ENCODE measurements at regions not wholly inside any gene's neighbourhood (a gene's known extent, or its start where the extent isn't known, plus 50 kb on each side); places are given as distances from the start of the nearest gene placed in this dataset.

DNA sequence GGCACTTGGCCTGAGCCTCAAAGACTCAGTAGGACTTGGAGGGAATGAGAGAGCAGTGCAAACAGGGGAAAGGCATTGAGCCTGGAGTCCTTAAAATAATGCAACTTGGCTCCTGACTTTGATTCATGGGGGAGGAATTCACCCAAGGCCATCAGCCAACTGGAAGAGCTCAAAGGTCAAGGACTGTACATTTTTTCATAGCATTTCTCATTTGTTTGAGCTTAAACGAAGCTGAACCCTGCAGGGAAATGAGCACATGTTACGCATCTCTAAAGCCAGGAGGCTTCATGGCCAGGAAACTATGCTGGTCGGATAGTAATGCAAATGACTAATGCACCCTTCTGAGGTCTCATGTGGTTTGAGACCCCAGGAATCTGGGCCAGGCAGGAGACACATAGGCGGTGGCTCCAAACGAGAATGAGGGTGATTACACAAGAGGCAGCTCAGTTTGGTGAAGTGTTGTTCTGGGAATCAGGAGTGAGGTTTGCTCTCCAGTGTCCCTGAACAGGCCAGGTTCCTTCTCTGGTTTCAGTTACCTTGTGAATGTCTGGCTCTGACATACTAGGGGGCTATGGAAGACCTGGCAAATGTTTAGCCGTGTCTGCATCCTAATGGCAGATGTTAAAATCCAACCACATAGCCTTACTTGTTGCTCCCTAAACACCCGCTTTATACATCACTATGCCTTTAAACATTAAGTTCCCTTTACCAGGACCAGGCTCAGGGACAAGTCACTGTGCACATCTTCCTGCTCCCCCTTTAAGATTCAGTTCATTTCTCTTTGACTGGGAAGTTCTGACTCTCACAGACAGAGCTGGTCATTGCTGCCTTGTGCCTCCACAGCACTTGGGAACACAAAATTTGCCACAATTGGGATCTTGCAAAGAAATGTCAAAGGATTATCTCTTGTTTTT is 503.9 kb upstream of the USP24 start:
- peak; percentile 97 for DNase-seq (ENCODE audit: low read depth, low spot score)

- no peak for DNase-seq (ENCODE audit: low read depth, low spot score)
Measured at GRCh38 chr1:55717111-55717510, 501.9 kb upstream of the USP24 start.

DNA sequence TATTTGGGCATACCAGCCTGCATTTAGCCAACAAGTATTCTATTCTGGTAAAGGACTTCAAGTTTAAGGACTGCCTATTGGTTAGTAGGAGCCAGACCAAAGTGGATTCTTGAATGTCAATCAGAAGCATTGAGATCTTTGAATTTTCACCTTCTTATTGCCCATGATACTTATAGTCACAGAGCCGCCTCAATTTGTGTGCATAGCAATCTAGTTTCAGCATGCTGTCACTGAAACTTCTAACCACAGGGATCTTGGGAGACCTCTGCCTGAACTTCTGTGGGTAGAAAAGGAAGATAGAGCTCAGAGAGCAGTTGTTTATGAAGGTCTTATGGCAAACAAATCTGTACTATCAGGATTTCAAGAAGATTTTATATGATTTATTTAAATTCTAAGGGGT is 501.4 kb upstream of the USP24 start:
- peak; percentile 67 for DNase-seq (ENCODE audit: low read depth, low spot score)

DNA sequence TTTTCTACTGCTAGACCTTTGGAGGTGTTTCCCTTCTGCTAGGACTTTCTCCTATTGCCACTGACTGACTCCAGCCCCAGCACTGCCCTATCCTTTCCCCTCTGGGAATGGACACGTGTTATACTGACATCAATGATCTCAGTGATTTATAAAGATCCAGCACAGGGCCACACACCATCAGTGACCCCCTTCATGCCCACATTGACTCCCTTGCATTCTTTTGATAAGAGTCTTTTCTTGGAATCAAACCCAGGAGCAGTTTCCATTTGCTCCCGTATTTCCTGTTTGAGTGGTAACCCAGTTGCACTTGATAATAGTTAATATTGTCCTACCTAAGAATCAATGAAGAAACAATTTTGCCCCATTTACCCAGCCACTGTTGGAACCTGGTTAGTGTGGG is 501.0 kb upstream of the USP24 start:
- DNase-seq (ENCODE audit: low read depth, low spot score), result no peak

DNA sequence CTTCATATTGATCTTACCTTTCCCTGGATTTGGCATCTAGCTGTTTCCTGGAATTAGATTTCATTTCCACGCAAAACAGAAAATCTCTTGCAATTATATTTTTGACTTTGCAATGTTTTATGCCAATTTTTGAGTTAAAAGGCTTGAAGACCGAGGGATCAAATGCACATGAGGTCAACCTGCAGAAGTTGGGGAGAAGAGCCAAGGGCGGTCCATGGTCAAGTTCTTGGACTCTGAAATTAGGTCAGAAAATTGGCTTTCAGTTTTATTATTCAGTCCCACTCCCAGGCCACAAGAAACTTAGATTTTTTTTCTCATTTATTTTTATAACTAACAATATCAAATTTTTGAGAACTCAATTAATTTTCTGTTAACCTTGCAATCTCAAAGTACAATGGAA is 499.1 kb upstream of the USP24 start:
- DNase-seq (ENCODE audit: low read depth, low spot score), result no peak

DNA sequence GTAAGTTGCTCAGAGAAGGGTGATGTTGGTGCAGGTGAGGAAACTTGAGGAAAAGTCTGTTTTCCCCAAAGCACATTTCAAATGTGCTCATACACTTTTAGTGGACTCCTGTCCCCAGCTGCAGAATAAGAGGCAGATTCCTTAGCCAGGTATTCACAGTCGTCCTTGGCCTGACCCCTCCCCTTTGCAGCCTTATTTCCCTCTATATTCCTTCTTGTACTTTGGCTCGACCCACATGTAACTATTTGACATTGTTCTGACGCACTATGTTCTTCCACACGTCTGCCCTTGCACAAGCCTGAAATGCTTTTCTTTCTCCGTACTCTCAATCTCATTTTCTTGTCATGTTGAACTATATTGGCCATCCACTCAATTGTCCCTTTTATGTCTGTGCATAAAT is 498.4 kb upstream of the USP24 start:
- no peak for DNase-seq (ENCODE audit: low read depth, low spot score)

DNA sequence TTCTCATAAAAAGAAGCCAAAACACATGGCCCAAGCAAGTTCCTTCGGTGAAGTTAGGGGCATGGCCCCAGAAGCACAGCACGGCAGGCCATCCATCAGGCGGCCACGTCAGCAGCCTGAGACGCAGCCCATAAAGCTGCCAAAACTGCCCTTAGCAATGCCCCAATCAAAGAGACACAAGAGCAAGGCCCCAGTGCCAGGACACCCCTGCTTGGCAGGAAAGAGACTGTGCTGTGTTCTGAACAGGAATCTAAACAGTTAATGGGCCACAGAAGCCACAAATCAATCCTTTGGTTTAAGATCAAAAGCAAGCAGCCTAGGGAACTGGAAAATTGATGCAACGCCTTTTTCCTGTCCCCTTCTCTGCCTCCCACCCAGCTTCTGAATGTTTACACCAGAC is 497.0 kb upstream of the USP24 start:
- peak; percentile 72 for DNase-seq (ENCODE audit: low read depth, low spot score)

DNA sequence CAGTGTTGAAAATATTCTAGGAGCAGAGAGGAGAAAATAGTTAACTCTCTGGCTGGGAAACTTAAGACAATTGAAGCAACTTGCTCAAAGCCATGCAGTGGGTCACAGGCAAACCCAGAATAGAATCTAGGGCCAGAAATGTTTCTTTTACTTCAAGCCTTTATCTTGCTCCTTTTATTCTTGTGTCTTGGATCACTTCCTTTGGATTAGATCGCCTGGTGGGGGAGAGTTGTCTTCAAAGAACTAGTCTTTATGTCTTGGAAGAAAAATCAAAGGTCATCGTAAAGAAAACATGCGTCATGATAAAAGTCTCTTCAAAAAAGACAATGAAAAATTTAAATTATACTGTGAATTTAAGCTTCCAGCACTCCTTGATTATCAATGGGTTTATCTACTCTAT is 493.6 kb upstream of the USP24 start:
- DNase-seq (ENCODE audit: low read depth, low spot score), result no peak

DNA sequence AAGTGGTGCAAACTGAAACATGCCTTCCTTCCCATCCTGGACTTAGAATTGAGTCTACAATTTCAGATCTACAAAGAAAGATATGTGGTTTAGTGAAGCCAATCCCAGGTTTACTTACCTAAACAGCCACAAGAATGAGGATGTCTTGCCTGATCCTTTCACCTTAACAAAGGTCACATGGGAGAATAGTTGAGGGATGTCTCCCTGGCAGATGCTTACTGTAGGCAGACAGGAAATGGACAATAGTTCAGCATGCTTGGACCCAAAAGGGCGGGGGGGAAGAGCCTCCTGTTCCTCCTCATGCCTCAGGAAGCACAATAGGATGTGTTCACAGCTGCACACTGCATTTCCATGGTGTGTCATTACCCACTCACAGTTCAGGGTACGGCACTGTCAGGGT is 492.7 kb upstream of the USP24 start:
- DNase-seq (ENCODE audit: low read depth, low spot score), result no peak

- DNase-seq (ENCODE audit: low read depth, low spot score), result no peak
Measured at GRCh38 chr1:55707196-55707595, 492.0 kb upstream of the USP24 start.

DNA sequence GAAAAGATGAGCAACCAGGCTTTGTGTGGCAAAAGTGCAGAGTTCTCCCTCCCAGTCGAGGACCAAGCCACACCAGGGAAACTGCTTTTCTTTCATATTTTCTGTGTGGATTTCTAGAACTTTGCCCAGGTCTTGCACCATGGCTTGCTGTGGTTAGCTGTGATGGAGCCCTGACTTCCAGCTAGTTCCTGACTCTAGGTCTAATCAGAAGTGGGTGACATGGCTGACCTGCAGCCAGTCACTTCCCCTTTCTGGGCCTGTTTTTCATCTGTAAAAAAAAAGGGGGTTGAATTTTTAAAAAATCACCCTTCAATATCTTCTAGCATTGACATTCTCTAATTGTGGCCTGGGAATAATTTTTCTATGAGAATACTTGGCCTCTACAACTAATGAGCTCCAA is 491.2 kb upstream of the USP24 start:
- DNase-seq (ENCODE audit: low read depth, low spot score), result no peak

- no peak for DNase-seq (ENCODE audit: low read depth, low spot score)
Measured at GRCh38 chr1:55703726-55704363, 488.7 kb upstream of the USP24 start.

GRCh38 chr1:55702064-55702463 is 486.9 kb upstream of the USP24 start:
- peak; percentile 36 for DNase-seq (ENCODE audit: low read depth, low spot score)

DNA sequence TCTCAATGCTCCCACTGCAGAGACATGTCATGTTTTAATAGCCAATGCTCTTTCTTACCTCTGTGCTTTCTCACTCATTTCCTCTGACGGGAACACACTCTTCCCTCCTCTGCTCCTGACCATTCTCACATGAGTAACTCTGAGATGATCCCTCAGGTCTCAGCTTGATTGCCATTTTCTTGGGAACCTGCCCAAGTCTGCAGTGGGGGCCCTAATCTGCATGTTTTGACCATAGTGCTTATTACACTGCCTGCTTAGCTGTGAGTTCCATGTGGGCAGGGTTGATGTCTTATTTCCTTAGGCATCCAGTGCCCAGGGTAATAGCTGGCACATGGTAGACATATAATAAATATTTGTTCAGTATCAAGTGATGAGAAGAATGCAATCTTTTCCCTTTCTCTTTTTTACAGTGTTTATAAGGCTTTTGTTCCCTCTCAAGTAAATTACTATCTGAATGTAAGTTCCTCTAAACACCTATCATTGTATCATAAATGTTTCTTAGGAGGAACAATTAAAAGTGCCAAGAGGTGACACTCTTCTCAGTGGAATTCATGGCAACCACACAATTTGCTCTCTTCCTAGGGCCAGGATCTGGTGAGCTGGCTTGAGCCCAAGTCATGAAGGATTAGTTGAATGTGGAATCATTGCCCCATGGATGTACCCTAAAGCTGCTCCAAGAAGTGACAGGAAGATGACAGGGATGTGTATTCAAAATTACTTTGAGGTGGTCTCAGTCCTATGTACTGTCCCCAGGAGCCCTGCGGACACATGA is 485.4 kb upstream of the USP24 start:
- peak; percentile 67 for DNase-seq (ENCODE audit: low read depth, low spot score)

DNA sequence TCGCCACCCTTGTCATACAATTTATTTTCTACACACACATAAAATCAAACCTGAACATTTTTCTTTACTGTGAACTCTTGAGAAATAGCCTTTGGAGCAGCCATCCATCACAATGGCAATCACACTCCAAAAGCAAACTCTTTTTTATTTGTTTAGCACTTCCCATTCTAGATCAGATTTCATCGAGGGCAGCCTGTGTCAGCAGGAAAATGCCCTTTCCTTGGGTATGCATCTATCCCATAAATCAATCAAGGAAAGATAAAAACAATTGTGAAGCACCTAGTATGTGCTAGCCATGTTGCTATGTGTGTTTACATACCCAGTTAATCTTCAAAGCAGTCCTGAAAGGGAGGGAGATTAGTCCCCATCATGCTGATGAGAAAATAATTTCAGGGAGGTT is 484.1 kb upstream of the USP24 start:
- DNase-seq (ENCODE audit: low read depth, low spot score), result no peak

- no peak for DNase-seq (ENCODE audit: low read depth, low spot score)
Measured at GRCh38 chr1:55697997-55698535, 482.9 kb upstream of the USP24 start.

DNA sequence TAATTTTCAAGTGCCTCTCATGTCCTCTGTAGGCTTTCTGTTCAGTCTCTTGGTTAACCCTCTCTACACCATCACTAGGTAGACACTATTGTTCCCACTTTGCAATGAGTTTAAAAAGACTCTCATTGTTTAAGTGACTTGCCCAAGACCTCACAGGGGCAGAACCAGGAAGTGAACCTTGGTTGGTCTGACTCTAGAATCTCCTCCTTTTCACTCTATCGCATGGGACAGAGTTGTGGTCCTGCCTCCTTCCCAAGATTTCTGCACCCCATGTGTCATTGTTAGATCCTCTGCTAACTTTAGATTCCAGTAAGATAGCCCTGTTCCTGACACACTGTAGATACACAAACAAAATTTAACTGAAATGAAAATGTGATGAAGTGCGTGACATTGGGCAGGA is 481.7 kb upstream of the USP24 start:
- no peak for DNase-seq (ENCODE audit: low read depth, low spot score)

GRCh38 chr1:55696181-55696754 is 481.1 kb upstream of the USP24 start:
- peak; percentile 76 for DNase-seq (ENCODE audit: low read depth, low spot score)

DNA sequence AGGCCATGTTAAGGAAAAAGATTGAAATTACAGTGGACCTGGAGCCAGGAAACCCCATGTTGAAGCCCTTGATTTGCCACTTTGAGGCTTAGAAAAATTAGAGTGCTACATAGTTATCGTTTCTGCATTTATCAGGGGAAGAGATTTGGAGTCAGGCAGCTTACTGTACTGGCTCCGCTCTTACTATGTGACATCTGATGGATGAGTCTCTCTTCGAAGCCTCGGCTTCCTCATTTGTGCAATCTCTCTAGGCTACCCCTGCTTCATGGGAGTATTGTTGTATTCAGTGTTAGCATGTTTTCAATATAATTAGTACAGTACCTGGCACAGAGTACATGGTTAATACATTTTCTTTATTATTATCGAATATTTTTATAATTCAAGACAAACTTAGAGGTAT is 480.4 kb upstream of the USP24 start:
- DNase-seq (ENCODE audit: low read depth, low spot score), result no peak

- no peak for DNase-seq (ENCODE audit: low read depth, low spot score)
Measured at GRCh38 chr1:55695151-55695550, 480.0 kb upstream of the USP24 start.

GRCh38 chr1:55694310-55694801 is 479.2 kb upstream of the USP24 start:
- peak; percentile 34 for DNase-seq (ENCODE audit: low read depth, low spot score)

DNA sequence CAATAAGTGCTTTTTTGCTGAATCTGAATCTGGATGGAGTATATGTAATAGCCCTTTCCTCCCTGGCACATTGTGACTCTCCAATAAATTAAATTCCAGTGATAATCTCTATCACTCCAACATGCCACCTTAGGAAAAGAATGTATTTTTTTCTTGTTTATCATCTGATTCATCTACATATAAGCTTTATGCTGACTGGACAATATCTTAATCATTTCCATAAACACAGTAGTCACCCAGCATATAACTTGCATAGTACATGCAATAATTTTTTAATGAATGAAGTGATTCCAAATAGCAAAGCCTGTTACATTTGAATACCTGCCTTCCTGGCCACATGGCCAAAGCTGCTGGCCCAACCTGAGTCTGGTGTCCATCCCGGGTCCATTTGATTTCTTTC is 477.6 kb upstream of the USP24 start:
- DNase-seq (ENCODE audit: low read depth, low spot score), result no peak

All from astrocyte of the hippocampus (primary cell).